Osteoblast (primary cell): ENCODE measurements at regions not wholly inside any gene's neighbourhood (a gene's known extent, or its start where the extent isn't known, plus 50 kb on each side); places are given as distances from the start of the nearest gene placed in this dataset.
"Not testable (repeated sequence)": the region's sequence is repeated elsewhere in the genome, so short reads cannot be mapped to it uniquely, and the experiment has no call there.

Experiments used
- DNase-seq: peaks from one replicate; pipeline ENCODE4 v3.0.0; 2011; ENCODE audit warnings: low spot score, mixed read lengths; ENCODE audit not compliant: insufficient read length; ENCODE audit errors: missing footprints
- H2AFZ ChIP-seq: 2 replicates; pipeline ENCODE4 v1.6.0; 2011; ENCODE audit warnings: mild to moderate bottlenecking, low read length
- H3K27ac ChIP-seq: 2 replicates; pipeline ENCODE4 v1.5.1; 2011; ENCODE audit warnings: mild to moderate bottlenecking, low read depth, low read length, moderate library complexity
- H3K27me3 ChIP-seq: 2 replicates; pipeline ENCODE4 v1.6.0; 2012; ENCODE audit warnings: mild to moderate bottlenecking, control low read depth, inconsistent platforms, low read length, moderate library complexity; ENCODE audit not compliant: insufficient read depth
- H3K36me3 ChIP-seq: 2 replicates; pipeline ENCODE4 v1.5.1; 2011; ENCODE audit warnings: mild to moderate bottlenecking, low read length, control low read depth, moderate library complexity; ENCODE audit not compliant: insufficient read depth
- H3K4me1 ChIP-seq: 2 replicates; pipeline ENCODE4 v1.5.1; 2011; ENCODE audit warnings: mild to moderate bottlenecking, low read length, control low read depth, moderate library complexity; ENCODE audit not compliant: insufficient read depth
- H3K4me2 ChIP-seq: 2 replicates; pipeline ENCODE4 v1.6.0; 2011; ENCODE audit warnings: mild to moderate bottlenecking, low read length; ENCODE audit not compliant: insufficient read depth
- H3K4me3 ChIP-seq: fragments of 200-600 bp; sonication (generic); 3 replicates; pipeline ENCODE4 v1.5.1; 2012; ENCODE audit warnings: mild to moderate bottlenecking, low read length, inconsistent platforms; ENCODE audit not compliant: insufficient read depth
- H3K79me2 ChIP-seq: 2 replicates; pipeline ENCODE4 v1.6.0; 2012; ENCODE audit warnings: mild to moderate bottlenecking, low read length, control low read depth, inconsistent platforms; ENCODE audit not compliant: insufficient read depth
- H3K9me3 ChIP-seq: 2 replicates; pipeline ENCODE4 v1.5.1; 2011; ENCODE audit warnings: low read depth, low read length, control low read depth
- H4K20me1 ChIP-seq: 2 replicates; pipeline ENCODE4 v1.6.0; 2012; ENCODE audit warnings: mild to moderate bottlenecking, low read length, control low read depth; ENCODE audit not compliant: insufficient read depth
- TF ChIP-seq, protein P1 (sequence below): IDR thresholded peaks from 2 replicates; pipeline ENCODE4 v1.5.1; 2011; ENCODE audit warnings: mild to moderate bottlenecking, low read depth, low read length, moderate library complexity; ENCODE audit errors: extremely low read depth

DNA sequence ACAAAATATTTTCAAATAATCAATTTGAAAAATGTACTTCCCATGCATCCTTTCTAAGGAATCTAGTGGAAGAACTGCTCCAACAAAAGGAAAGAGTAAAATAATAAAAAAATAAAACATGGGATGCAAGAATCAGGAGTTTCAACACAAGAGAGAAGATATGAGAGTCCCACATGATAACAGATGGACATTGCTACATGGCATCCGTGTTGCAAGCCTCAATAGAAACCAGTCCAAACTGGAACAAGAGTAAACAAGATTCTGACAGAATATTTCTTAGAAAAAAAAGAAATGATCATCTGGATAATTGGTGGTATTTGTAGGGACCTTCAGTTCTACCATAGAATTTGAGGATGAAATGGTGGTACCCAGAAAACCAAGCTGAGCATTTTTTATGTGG lies 186.8 kb downstream of the FRK start:
- TF ChIP-seq, protein P1, sequence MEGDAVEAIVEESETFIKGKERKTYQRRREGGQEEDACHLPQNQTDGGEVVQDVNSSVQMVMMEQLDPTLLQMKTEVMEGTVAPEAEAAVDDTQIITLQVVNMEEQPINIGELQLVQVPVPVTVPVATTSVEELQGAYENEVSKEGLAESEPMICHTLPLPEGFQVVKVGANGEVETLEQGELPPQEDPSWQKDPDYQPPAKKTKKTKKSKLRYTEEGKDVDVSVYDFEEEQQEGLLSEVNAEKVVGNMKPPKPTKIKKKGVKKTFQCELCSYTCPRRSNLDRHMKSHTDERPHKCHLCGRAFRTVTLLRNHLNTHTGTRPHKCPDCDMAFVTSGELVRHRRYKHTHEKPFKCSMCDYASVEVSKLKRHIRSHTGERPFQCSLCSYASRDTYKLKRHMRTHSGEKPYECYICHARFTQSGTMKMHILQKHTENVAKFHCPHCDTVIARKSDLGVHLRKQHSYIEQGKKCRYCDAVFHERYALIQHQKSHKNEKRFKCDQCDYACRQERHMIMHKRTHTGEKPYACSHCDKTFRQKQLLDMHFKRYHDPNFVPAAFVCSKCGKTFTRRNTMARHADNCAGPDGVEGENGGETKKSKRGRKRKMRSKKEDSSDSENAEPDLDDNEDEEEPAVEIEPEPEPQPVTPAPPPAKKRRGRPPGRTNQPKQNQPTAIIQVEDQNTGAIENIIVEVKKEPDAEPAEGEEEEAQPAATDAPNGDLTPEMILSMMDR: no peak
- Histone ChIP-seq H4K20me1 (no peaks in the 10 kb centered on the region), H3K9me3 (no peaks in the 10 kb centered on the region)

DNA sequence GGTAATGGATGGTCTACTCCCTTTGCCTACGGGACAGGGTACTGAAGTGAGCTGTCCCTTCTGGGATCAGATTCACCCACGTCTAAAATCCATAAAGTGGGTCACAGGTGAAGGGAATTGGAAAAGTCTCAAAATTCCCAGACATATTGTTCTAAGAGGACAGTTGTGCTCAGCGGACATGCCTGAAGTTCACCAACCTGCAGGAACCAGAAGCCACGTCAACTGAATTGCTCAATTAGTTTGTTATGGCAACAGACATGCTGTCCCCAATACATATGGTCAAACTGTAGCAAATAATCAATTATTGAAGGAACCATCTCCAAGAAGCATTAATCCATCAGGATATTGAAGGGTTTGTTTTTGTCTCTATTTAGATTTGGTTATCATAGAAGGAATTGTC lies 190.2 kb downstream of the FRK start:
- H3K79me2 ChIP-seq: no peaks in the 10 kb centered on the region
- H2AFZ ChIP-seq: no peak overlapping the region
- no peaks in the 10 kb centered on the region for H3K36me3 ChIP-seq
- no peak overlapping the region for H3K4me2 ChIP-seq
- DNase-seq: no peak
- H3K4me3 ChIP-seq: no peak overlapping the region
- no peaks in the 10 kb centered on the region for H4K20me1 ChIP-seq
- TF ChIP-seq, protein P1: no peak
- no peaks in the 10 kb centered on the region for H3K4me1 ChIP-seq
- no peak overlapping the region for H3K27ac ChIP-seq
- H3K27me3 ChIP-seq: no peaks in the 10 kb centered on the region
- H3K9me3 ChIP-seq: no peaks in the 10 kb centered on the region

More for the DNA sequence above, 186.8 kb downstream of the FRK start:
- Histone ChIP-seq H2AFZ (no peak overlapping the region), H3K27ac (no peak overlapping the region), H3K27me3 (no peaks in the 10 kb centered on the region), H3K4me1 (no peaks in the 10 kb centered on the region), H3K79me2 (no peaks in the 10 kb centered on the region), H3K4me3 (no peak overlapping the region), H3K4me2 (no peak overlapping the region), H3K36me3 (no peaks in the 10 kb centered on the region)
- no peak for DNase-seq

DNA sequence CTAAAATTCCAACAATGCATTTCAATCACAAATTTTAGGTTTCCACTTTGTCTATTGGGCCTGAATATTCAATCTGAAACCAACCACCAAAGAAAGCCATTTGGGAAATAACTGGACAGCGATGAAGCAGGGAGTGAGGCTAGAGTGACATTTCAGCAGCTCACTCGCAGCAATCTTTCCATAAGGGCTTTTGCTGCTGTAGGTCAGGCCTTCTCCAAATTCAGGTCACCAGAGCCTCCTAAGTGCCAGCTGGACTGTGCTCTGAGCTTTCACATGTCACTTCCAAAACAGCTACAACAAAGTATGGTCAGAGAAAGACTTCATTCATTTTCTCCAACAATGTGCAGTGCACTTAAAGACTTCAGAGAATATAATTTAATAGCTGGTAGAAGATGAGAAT lies 194.8 kb downstream of the FRK start:
- H2AFZ ChIP-seq: no peak overlapping the region
- DNase-seq: no peak

DNA sequence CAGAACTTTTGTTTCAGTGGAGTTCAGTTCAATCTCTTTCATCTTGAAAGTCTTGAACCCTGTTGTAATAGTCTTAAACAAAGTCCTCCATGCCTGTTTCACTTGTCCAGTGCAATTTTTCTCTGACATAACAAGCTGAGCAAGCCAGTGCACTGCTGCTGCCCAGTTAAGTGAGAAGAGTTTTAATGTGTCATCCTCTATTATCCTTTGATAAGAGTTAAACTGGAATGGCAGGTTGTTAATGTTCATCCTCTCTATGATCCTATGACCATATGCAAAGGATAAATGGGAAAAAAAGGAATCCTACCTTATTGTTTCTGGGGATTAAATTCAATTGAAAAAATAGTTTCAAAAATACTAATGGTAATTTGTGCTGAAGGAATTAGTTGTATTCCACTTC lies 197.5 kb downstream of the FRK start:
- Histone ChIP-seq H3K4me3 (no peak overlapping the region), H3K4me2 (no peak overlapping the region), H3K79me2 (no peaks in the 10 kb centered on the region), H2AFZ (no peak overlapping the region), H3K9me3 (no peaks in the 10 kb centered on the region), H4K20me1 (no peaks in the 10 kb centered on the region), H3K27me3 (no peaks in the 10 kb centered on the region), H3K27ac (no peak overlapping the region), H3K4me1 (no peaks in the 10 kb centered on the region), H3K36me3 (no peaks in the 10 kb centered on the region)
- DNase-seq: no peak
- TF ChIP-seq, protein P1: no peak

More for the DNA sequence above, 194.8 kb downstream of the FRK start:
- Histone ChIP-seq H3K27me3 (no peaks in the 10 kb centered on the region), H3K9me3 (no peaks in the 10 kb centered on the region), H3K4me1 (no peaks in the 10 kb centered on the region), H3K27ac (no peak overlapping the region), H3K79me2 (no peaks in the 10 kb centered on the region), H4K20me1 (no peaks in the 10 kb centered on the region), H3K36me3 (no peaks in the 10 kb centered on the region), H3K4me3 (no peak overlapping the region), H3K4me2 (no peak overlapping the region)
- TF ChIP-seq, protein P1: no peak

DNA sequence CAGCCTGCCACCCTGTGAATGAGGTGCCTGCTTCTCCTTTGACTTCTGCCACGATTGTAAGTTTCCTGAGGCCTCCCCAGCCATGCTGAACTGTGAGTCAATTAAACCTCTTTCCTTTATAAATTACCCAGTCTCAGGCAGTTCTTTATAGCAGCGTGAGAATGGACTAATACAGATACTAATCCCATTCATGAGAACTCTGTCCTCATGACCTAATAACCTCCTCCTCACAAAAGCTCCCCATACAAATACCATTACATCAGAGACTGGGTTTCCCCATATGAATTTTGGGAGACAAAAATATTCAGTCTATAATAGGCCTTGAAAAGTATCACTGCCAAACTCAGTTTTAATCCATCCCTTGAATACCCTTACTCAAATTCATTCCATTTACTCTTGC lies 199.0 kb downstream of the FRK start:
- H3K27ac ChIP-seq, H4K20me1 ChIP-seq, DNase-seq, H3K4me3 ChIP-seq, H2AFZ ChIP-seq, H3K9me3 ChIP-seq, H3K36me3 ChIP-seq, H3K4me2 ChIP-seq, H3K27me3 ChIP-seq, H3K79me2 ChIP-seq, H3K4me1 ChIP-seq: not testable (repeated sequence)

DNA sequence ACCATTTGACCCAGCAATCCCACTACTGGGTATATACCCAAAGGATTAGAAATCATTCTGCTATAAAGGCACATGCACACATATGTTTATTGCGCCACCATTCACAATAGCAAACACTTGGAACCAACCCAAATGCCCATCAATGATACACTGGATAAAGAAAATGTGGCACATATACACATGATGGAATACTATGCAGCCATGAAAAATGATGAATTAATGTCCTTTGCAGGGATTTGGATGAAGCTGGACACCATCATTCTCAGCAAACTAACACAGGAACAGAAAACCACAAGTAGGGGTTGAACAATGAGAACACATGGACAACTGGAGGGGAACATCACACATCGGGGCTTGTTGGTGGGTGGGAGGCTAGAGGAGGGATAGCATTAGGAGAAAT lies 201.1 kb downstream of the FRK start:
- not testable (repeated sequence) for DNase-seq, H3K79me2 ChIP-seq, H2AFZ ChIP-seq, H3K4me1 ChIP-seq, H3K27ac ChIP-seq, H3K4me3 ChIP-seq, H3K36me3 ChIP-seq, H3K9me3 ChIP-seq, H3K4me2 ChIP-seq, H4K20me1 ChIP-seq, H3K27me3 ChIP-seq
